ENCODE measurements at regions not wholly inside any gene's neighbourhood (a gene's known extent, or its start where the extent isn't known, plus 50 kb on each side); places are given as distances from the start of the nearest gene placed in this dataset.

GRCh38 chr6:132058975-132059374, 107.8 kb upstream of the CCN2 start:
- no peak for DNase-seq (ENCODE audit: low read depth in 1 of 2, low spot score in 2 of 2)
- POLR2A ChIA-PET (ENCODE audit: partially characterized antibody), result interaction anchor here (1.2 kb wide), 1 partner anchor 108 kb away, joined by 3 read pairs; the partner anchor contains the start of gene CCN2
- Histone ChIP-seq H3K36me3 (ENCODE audit: control insufficient read depth in 2 of 4, insufficient read depth in 4 of 4, low read length in 3 of 4) (no peaks in the 10 kb centered on the region), H2BK120ac (replicated peaks; ENCODE audit: low read depth, low read length) (no peak overlapping the region), H4K20me1 (replicated peaks in 1 of 2; ENCODE audit: control insufficient read depth in 1 of 2, insufficient read depth in 2 of 2, low read length in 2 of 2) (no peaks in the 10 kb centered on the region), H4K5ac (ENCODE audit: insufficient read length, low read depth, low read length) (no peak overlapping the region), H2BK15ac (ENCODE audit: low read length) (no peak overlapping the region), H3K9ac (replicated peaks in 1 of 4; ENCODE audit: extremely low read depth in 1 of 4, low read depth in 3 of 4, low read length in 3 of 4) (no peak overlapping the region), H3K23me2 (ENCODE audit: low read depth, low read length) (no peaks in the 10 kb centered on the region), H3K4me3 (ENCODE audit: extremely low read depth in 1 of 4, insufficient read depth in 2 of 4, low read depth in 3 of 4, low read length in 4 of 4) (no peak overlapping the region), H3K9me3 (ENCODE audit: insufficient read depth in 2 of 2, low read depth in 1 of 2, low read length in 1 of 2) (no peaks in the 10 kb centered on the region), H3K4ac (replicated peaks; ENCODE audit: insufficient read length, low read depth, low read length) (no peak overlapping the region), H2BK12ac (ENCODE audit: low read depth, low read length) (no peak overlapping the region), H3K4me2 (ENCODE audit: insufficient read depth in 1 of 2, low read depth in 2 of 2, low read length in 2 of 2) (no peak overlapping the region), H3K27ac (ENCODE audit: low read depth, low read length) (no peak overlapping the region), H3K14ac (ENCODE audit: insufficient read length) (no peak overlapping the region), H3K79me1 (ENCODE audit: low read depth, low read length) (no peaks in the 10 kb centered on the region), H2AK5ac (ENCODE audit: low read depth, low read length) (no peak overlapping the region), H2BK5ac (ENCODE audit: low read depth, low read length) (no peak overlapping the region), H3K27me3 (replicated peaks in 1 of 4; ENCODE audit: control insufficient read depth in 3 of 4, extremely low read depth in 1 of 4, insufficient read depth in 3 of 4, low read length in 3 of 4) (peaks cover 0 to 1% (median 0%) of the 10 kb centered on the region in 4 experiments; a peak in 2 of 7 replicates), H2AFZ (ENCODE audit: low read length) (no peak overlapping the region), H3K79me2 (ENCODE audit: control insufficient read depth in 1 of 2, insufficient read depth in 2 of 2, low read length in 2 of 2) (no peaks in the 10 kb centered on the region), H3K4me1 (replicated peaks in 1 of 4; ENCODE audit: control insufficient read depth in 3 of 4, insufficient read depth in 4 of 4, low read length in 3 of 4) (no peaks in the 10 kb centered on the region), H3K23ac (ENCODE audit: insufficient read length) (no peak overlapping the region), H2BK20ac (ENCODE audit: low read length) (no peak overlapping the region), H3K56ac (replicated peaks; ENCODE audit: insufficient read length, low read depth, low read length) (no peak overlapping the region), H3K18ac (ENCODE audit: extremely low read depth, low read length) (no peak overlapping the region), H4K8ac (ENCODE audit: extremely low read depth, insufficient read depth, low read length) (no peak overlapping the region), H4K91ac (replicated peaks; ENCODE audit: insufficient read length, low read length) (no peak overlapping the region)
- 50% methylated on average over 2 of the region's 2 CpGs; no CpG with 5 or more reads in 1 of the 2 experiments for WGBS, 2 experiments (ENCODE audit: extremely low coverage in 1 of 2, insufficient coverage in 1 of 2, insufficient read length in 1 of 2, insufficient replicate concordance in 2 of 2, low coverage in 1 of 2, low lambda C conversion rate in 2 of 2, missing lambda C conversion rate in 1 of 2)
- no peak for FAIRE-seq
- CTCF ChIA-PET (ENCODE audit: partially characterized antibody), result interaction anchor here (1.8 kb wide), 1 partner anchor 16 kb away, joined by 5 read pairs; no protein-coding TSS in a partner anchor
- no peak for TF ChIP-seq ATF2 (IDR thresholded peaks at IDR 0.05; ENCODE audit: low read length)
- TF ChIP-seq KDM1A (IDR thresholded peaks at IDR 0.05; ENCODE audit: borderline replicate concordance, low read length), result no peak
- no peak for TF ChIP-seq RBBP5 (IDR thresholded peaks at IDR 0.05; ENCODE audit: borderline replicate concordance, low read depth, low read length)
- no peak for TF ChIP-seq ASH2L (IDR thresholded peaks at IDR 0.05; ENCODE audit: low read length)
- TF ChIP-seq TAF1 (IDR thresholded peaks at IDR 0.05; ENCODE audit: low read depth, low read length), result no peak
- TF ChIP-seq GABPA (IDR thresholded peaks at IDR 0.05; ENCODE audit: borderline replicate concordance, insufficient read depth, low read length), result no peak
- no peak for TF ChIP-seq CREB1 (IDR thresholded peaks at IDR 0.05)
- no peak for TF ChIP-seq CHD1 (IDR thresholded peaks at IDR 0.05; ENCODE audit: low read depth, low read length)
- TF ChIP-seq SIRT6 (IDR thresholded peaks at IDR 0.05; ENCODE audit: low read length), result no peak
- TF ChIP-seq ZNF274 (IDR thresholded peaks at IDR 0.05; ENCODE audit: borderline replicate concordance, extremely low read depth, low read length), result no peak
- TF ChIP-seq CTBP2 (IDR thresholded peaks at IDR 0.05; ENCODE audit: borderline replicate concordance, insufficient read depth, insufficient read length, low read length), result no peak
- no peak for TF ChIP-seq TEAD4 (IDR thresholded peaks at IDR 0.05; ENCODE audit: low read depth, low read length)
- no peak for TF ChIP-seq RNF2 (IDR thresholded peaks at IDR 0.05; ENCODE audit: borderline replicate concordance, low read depth, low read length, missing control alignments, poor library complexity, severe bottlenecking)

Measured in H1 (cell line).